Fibroblast of skin of left biceps (primary cell): ENCODE measurements at regions not wholly inside any gene's neighbourhood (a gene's known extent, or its start where the extent isn't known, plus 50 kb on each side); places are given as distances from the start of the nearest gene placed in this dataset.

Experiments used
- DNase-seq, 2 experiments: peaks; one replicate each; pipeline ENCODE4 v3.0.0-alpha.2; 2013; ENCODE audit warnings: low read depth in 2 of 2

DNA sequence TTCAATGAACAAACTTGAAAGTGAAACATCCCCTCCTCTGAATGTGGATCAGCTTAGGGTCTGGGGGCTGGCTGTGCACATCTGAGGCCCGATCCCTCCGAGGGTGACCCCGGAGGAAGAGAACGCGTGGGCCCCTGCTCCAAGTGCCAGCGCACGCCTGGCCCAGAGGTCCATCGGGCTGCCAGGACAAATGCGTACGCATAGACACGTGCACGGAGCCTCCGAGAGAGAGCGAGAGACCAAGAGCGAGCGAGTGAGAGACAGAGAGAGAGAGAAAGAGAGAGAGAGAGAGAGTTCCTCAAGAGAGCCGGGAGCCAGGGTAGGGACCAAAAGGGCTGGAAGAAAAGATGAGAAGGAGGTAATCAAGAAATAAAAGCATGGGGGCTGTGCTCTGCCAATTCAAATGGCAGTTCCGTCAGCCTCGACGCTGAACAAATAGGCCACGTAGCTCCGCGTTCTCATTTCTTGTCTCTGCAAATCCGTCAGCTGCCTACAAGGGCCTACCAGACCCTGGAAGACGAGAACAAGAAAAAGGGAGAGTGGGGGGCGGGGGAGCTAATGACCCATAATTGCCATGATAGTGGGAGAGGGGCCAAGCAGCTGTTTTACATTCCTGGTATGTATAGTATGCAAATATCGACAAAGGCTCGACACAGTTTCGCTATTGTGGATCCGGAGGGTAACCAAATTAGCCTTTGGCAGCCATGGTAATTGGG is 435.3 kb upstream of the ZFHX3 start:
- DNase-seq: no peak

GRCh38 chr16:73482310-73482709 is 434.4 kb upstream of the ZFHX3 start:
- DNase-seq: no peak

GRCh38 chr16:73480381-73480780 is 432.5 kb upstream of the ZFHX3 start:
- no peak for DNase-seq

GRCh38 chr16:73473713-73474112 is 425.8 kb upstream of the ZFHX3 start:
- no peak for DNase-seq

DNA sequence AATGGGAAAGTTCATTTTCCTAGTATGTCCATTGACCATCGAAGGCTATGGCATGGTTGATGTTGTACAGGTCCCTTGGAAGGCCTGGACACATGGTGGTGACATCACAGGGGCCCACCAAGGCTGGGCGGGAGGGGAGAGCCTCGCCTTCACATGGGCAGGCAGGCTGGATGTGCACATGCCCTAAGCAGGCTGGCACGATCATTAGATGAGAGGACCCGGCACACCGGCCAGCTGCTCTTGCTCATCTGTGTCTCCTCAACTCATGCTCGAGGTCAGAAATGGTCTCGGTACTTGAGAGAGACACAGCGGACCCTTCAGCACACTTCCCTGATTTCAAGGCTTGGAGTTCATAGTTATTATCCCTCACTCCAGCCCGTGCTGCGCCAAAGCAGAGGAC is 416.9 kb upstream of the ZFHX3 start:
- no peak for DNase-seq

DNA sequence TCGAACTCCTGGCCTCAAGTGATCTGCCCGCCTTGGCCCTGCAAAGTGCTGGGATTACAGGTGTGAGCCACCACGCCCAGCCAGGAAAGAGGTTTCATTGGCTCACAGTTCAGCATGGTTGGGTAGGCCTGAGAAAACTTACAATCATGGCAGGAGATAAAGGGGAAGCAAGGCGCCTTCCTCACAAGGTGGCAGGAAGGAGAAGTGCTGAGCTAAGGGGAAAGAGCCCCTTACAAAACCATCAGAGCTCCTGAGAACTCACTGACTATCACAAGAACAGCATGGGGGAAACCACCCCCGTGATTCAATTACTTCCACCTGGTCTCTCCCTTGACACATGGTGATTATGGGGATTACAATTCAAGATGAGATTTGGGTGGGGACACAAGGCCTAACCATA is 411.7 kb upstream of the ZFHX3 start:
- no peak for DNase-seq

- DNase-seq: no peak
Measured at GRCh38 chr16:73457851-73458250, 409.9 kb upstream of the ZFHX3 start.

- no peak for DNase-seq
Measured at GRCh38 chr16:73448970-73449369, 401.0 kb upstream of the ZFHX3 start.

GRCh38 chr16:73447846-73448245 is 399.9 kb upstream of the ZFHX3 start:
- DNase-seq: no peak

DNA sequence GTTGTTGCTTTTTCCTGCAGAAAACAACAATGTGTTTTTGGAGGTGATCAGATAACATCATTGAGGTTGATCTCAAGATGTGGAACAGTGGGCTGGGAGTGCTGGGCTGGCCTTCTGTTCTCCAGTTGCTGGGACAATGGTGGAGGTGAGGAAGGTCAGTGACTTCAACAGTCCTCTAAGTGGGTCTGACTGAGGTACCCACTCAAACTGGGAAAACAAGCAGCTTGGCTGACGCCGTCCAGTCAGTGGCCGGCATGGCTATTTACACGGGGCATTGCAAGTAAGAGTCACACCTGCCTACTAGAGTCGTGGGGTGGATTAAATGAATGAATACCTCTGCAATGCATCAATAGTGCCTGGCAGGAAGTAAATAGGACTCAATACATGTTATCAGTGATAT is 386.7 kb upstream of the ZFHX3 start:
- DNase-seq: no peak

- no peak for DNase-seq
Measured at GRCh38 chr16:73433731-73434307, 385.9 kb upstream of the ZFHX3 start.

GRCh38 chr16:73432850-73433730 is 385.2 kb upstream of the ZFHX3 start:
- DNase-seq: no peak

GRCh38 chr16:73430138-73430537 is 382.2 kb upstream of the ZFHX3 start:
- no peak for DNase-seq

DNA sequence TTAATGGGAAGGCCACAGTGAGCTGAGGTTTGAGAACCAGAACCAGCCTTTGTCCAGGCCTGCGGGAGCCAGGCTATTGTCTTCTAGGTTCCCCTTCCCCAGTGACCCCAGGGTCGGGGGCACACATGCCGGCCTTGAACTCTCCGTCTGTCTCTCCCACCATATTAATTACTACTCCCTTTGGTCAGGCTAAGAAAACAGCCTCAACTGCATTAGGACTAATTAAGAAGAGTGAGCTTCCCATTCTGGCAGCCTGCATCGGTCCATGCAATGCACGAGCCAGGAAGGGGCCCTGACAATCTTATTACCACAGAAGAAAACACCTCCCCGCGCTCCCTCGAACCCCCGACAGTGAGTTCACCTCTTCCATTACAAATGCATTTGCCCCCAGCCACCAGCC is 380.2 kb upstream of the ZFHX3 start:
- DNase-seq: no peak

DNA sequence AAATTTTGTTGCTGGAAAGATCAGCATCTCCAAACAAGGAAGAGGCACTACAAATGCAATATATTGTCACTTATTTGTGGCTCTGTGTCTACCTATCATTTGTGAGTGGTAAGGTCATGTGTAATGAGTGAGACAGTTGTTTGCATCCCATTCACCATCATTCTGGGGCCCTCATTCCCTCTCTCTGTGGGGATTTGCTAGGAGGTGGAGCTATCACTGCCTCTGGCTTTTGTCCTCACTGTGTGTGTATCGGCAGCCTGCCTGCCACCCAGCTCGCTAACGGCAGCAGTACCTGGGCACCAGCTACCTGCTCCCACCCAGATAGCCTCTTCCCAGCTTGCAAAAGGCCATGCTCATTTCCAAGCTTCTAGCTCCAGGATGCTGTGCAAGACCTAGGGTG is 379.2 kb upstream of the ZFHX3 start:
- DNase-seq: no peak

GRCh38 chr16:73426433-73427160 is 378.7 kb upstream of the ZFHX3 start:
- peak in 1 of 2 experiments; percentile 8 for DNase-seq

- DNase-seq: no peak
Measured at GRCh38 chr16:73420676-73421075, 372.7 kb upstream of the ZFHX3 start.

GRCh38 chr16:73420244-73420643 is 372.3 kb upstream of the ZFHX3 start:
- no peak for DNase-seq

- no peak for DNase-seq
Measured at GRCh38 chr16:73418691-73419090, 370.8 kb upstream of the ZFHX3 start.

DNA sequence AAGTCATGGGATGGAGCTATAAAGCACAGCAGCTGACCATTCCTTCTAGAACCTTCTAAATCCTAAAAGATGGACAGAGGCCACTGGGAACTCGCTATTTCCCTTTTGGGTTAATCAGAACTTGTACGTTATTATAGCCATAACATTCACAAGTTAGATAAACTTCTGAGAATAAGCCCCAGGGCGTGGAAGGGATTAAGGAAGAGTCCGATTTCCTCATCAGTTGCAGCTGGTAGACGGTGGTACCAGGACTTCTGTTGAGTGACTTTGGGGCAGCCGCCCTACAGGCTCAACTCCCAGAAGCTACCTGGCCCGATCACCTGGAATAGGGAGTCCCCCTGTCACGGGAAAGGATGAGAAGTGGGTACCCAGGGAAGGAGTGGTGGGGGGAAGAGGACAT is 370.1 kb upstream of the ZFHX3 start:
- DNase-seq: no peak

DNA sequence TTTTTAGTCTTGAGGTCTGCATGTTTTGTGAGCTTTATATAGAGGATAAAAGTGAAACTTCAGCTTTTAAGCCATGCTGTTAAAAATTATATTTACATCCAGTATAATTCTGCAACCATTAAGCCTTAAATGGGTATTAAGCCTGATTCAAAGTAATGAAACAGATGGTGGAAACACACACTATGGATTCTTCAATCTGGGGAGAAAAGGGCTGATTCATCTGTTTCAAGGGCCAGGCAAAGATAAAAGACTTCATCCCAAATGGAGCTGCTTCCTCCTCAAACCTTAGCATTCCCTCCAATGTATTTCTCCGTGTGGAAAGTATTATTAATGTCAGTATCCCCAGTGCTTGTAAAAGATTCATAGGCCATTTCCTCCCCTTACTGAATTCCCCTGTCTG is 367.4 kb upstream of the ZFHX3 start:
- no peak for DNase-seq

DNA sequence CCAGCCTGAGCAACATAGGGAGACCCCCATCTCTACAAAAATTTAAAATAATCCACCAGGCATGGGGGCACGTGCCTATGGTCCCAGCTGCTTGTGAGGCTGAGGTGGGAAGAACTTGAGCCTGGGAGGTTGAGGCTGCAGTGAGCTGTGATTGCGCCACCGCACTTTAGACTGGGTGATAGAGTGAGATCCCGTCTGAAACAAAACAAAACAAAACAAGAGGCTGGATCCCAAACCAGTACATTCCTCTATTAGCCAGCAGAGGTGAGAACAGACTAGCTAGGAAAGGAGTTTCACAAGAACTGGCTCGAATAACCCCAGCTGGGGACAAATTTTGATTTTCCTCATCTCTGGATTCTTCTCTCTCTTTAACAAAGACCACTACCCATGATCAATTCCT is 366.7 kb upstream of the ZFHX3 start:
- DNase-seq: no peak
